Lower leg skin (tissue), 3 donors: ENCODE measurements at regions not wholly inside any gene's neighbourhood (a gene's known extent, or its start where the extent isn't known, plus 50 kb on each side); places are given as distances from the start of the nearest gene placed in this dataset.

ENCODE experiments used
- CTCF ChIP-seq, 3 donors: fragments of 450-650 bp; IDR thresholded peaks; one replicate each; pipeline ENCODE4 v1.5.1; 2016; ENCODE audit warnings: antibody characterized with exemption in 3 of 3, mild to moderate bottlenecking in 3 of 3, moderate library complexity in 2 of 3
- POLR2A ChIP-seq, 2 donors: fragments of 450-650 bp; IDR thresholded peaks; one replicate each; pipeline ENCODE4 v1.6.1; 2016 to 2017; ENCODE audit warnings: antibody characterized with exemption in 2 of 2, mild to moderate bottlenecking in 1 of 2, moderate library complexity in 1 of 2

- no peak for TF ChIP-seq CTCF (IDR thresholded peaks at IDR 0.05)
- TF ChIP-seq POLR2A (IDR thresholded peaks at IDR 0.05): no peak
Measured at GRCh38 chr5:163104464-163104863, 332.9 kb upstream of the CCNG1 start.
